HG03342 (cell line): ENCODE measurements at regions not wholly inside any gene's neighbourhood (a gene's known extent, or its start where the extent isn't known, plus 50 kb on each side); places are given as distances from the start of the nearest gene placed in this dataset.

Experiments
- ATAC-seq: cut with Tn5 transposase; IDR thresholded peaks from one replicate; pipeline ENCODE4 v1.9.1; 2021; ENCODE audit warnings: mild to moderate bottlenecking, moderate library complexity; ENCODE audit not compliant: unreplicated experiment

GRCh38 chr2:103809941-103810441, 1043.9 kb upstream of the POU3F3 start:
- ATAC-seq: no peak

GRCh38 chr2:103810875-103811274, 1043.0 kb upstream of the POU3F3 start:
- ATAC-seq: no peak

GRCh38 chr2:103814016-103814415, 1039.9 kb upstream of the POU3F3 start:
- ATAC-seq: no peak

GRCh38 chr2:103815731-103816130, 1038.2 kb upstream of the POU3F3 start:
- no peak for ATAC-seq

GRCh38 chr2:103817746-103818145, 1036.2 kb upstream of the POU3F3 start:
- ATAC-seq: no peak

- ATAC-seq: no peak
Measured at GRCh38 chr2:103818176-103818575, 1035.7 kb upstream of the POU3F3 start.

- ATAC-seq: no peak
Measured at GRCh38 chr2:103819599-103819998, 1034.3 kb upstream of the POU3F3 start.

- ATAC-seq: no peak
Measured at GRCh38 chr2:103823847-103824246, 1030.1 kb upstream of the POU3F3 start.

GRCh38 chr2:103847276-103847675, 1006.6 kb upstream of the POU3F3 start:
- ATAC-seq: no peak

- no peak for ATAC-seq
Measured at GRCh38 chr2:103859238-103859637, 994.7 kb upstream of the POU3F3 start.

GRCh38 chr2:103860016-103860415, 993.9 kb upstream of the POU3F3 start:
- ATAC-seq: no peak

GRCh38 chr2:103868396-103868795, 985.5 kb upstream of the POU3F3 start:
- ATAC-seq: no peak

- no peak for ATAC-seq
Measured at GRCh38 chr2:103873716-103874351, 980.1 kb upstream of the POU3F3 start.

GRCh38 chr2:103875131-103875530, 978.8 kb upstream of the POU3F3 start:
- ATAC-seq: no peak

- ATAC-seq: no peak
Measured at GRCh38 chr2:103875531-103875930, 978.4 kb upstream of the POU3F3 start.

GRCh38 chr2:103876611-103877010, 977.3 kb upstream of the POU3F3 start:
- ATAC-seq: no peak

- ATAC-seq: no peak
Measured at GRCh38 chr2:103879101-103879500, 974.8 kb upstream of the POU3F3 start.

GRCh38 chr2:103880081-103880834, 973.7 kb upstream of the POU3F3 start:
- no peak for ATAC-seq

- no peak for ATAC-seq
Measured at GRCh38 chr2:103887625-103888024, 966.3 kb upstream of the POU3F3 start.

- ATAC-seq: no peak
Measured at GRCh38 chr2:103896182-103896581, 957.7 kb upstream of the POU3F3 start.

GRCh38 chr2:103898561-103898960, 955.4 kb upstream of the POU3F3 start:
- ATAC-seq: no peak

- ATAC-seq: no peak
Measured at GRCh38 chr2:103902347-103902746, 951.6 kb upstream of the POU3F3 start.
